ENCODE measurements at regions not wholly inside any gene's neighbourhood (a gene's known extent, or its start where the extent isn't known, plus 50 kb on each side); places are given as distances from the start of the nearest gene placed in this dataset.

DNA sequence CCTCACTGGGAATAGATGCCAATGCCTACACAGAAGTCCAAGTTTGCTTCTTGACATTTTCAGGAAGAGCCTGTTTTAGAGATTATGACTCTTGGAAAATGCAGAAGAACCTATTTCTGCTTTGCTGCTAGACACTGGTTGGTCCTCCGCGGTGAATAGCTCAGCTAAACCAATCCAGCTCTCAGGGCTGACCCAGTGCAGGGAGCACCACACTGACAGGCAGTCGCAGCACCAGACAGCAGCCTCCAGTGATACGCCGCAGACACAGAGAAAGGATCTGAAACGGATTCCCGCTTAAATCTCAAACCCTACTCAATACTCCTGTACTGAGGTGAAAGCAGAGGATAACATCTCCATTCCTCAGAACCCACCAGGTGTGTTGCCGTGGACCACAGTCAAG lies 183.4 kb downstream of the ENGASE start:
- ATAC-seq (ENCODE audit: low FRiP score) (no peak), DNase-seq (ENCODE audit: low spot score) (no peak)
- TF ChIP-seq, protein P1, sequence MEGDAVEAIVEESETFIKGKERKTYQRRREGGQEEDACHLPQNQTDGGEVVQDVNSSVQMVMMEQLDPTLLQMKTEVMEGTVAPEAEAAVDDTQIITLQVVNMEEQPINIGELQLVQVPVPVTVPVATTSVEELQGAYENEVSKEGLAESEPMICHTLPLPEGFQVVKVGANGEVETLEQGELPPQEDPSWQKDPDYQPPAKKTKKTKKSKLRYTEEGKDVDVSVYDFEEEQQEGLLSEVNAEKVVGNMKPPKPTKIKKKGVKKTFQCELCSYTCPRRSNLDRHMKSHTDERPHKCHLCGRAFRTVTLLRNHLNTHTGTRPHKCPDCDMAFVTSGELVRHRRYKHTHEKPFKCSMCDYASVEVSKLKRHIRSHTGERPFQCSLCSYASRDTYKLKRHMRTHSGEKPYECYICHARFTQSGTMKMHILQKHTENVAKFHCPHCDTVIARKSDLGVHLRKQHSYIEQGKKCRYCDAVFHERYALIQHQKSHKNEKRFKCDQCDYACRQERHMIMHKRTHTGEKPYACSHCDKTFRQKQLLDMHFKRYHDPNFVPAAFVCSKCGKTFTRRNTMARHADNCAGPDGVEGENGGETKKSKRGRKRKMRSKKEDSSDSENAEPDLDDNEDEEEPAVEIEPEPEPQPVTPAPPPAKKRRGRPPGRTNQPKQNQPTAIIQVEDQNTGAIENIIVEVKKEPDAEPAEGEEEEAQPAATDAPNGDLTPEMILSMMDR (IDR thresholded peaks at IDR 0.05) = no peak

DNA sequence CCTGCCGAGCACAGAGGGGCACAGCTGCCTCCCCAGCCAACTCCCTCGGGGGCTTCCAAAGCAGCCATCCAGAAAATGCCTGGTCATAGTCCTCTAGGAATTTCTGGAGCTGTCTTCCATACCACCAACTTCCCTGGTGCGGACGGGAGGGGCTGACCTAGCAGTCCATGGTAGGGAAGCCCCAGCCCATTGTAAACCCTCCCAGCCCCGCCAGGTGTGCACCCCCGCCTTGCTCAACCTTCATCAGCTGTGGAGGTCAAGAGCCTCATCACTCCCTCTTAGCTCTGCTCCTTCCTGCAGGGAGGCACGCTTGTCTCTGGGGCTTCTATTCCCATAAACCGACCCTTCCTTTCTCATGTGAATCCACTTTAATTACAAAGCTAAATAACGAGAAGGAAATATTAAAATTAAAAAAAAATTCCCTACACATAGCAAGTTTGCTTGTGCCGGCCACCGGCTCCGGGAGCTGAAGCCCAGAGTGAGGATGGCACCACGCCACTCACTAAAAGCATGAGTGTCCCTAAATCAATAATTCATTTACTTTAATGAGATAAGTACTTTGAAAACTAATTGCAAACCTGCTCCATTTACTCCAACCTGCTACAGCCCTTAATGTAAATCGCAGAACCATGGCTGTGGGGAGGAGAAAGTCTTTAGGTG lies 181.4 kb downstream of the ENGASE start:
- TF ChIP-seq, protein P1 (IDR thresholded peaks at IDR 0.05) = no peak
- ATAC-seq (ENCODE audit: low FRiP score) = no peak
- no peak for DNase-seq (ENCODE audit: low spot score)

GRCh38 chr17:79255456-79255855 lies 180.8 kb downstream of the ENGASE start:
- DNase-seq (ENCODE audit: low spot score) = no peak
- ATAC-seq (ENCODE audit: low FRiP score) = no peak
- TF ChIP-seq, protein P1 (IDR thresholded peaks at IDR 0.05) = no peak

DNA sequence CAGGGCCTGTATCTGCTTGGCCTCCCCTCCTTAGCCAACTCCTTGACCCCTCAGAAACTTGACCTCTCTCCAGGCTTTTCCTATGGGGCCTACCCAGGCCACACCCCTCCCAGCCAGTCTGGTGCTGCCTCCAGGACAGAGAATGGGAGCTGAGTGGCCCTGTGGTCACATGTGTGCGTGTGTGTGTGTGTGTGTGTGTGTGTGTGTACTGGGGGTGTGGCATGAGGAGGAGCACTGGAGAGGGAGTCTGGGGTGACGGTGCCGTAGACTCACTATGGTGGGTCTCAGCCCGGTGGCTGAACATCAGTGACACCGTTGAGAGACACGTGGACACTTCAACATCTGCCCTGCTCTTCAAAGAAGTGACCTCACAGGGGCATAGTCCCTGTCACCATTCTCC lies 180.4 kb downstream of the ENGASE start:
- DNase-seq (ENCODE audit: low spot score) = no peak
- TF ChIP-seq, protein P1 (IDR thresholded peaks at IDR 0.05) = no peak
- ATAC-seq (ENCODE audit: low FRiP score) = no peak

GRCh38 chr17:79252886-79253285 lies 178.3 kb downstream of the ENGASE start:
- TF ChIP-seq, protein P1 (IDR thresholded peaks at IDR 0.05) = no peak
- no peak for DNase-seq (ENCODE audit: low spot score)
- no peak for ATAC-seq (ENCODE audit: low FRiP score)

GRCh38 chr17:79251824-79252223 lies 177.2 kb downstream of the ENGASE start:
- DNase-seq (ENCODE audit: low spot score) = no peak
- TF ChIP-seq, protein P1 (IDR thresholded peaks at IDR 0.05) = no peak
- ATAC-seq (ENCODE audit: low FRiP score) = no peak

GRCh38 chr17:79249929-79250521 lies 175.4 kb downstream of the ENGASE start:
- ATAC-seq (ENCODE audit: low FRiP score) (no peak), DNase-seq (ENCODE audit: low spot score) (no peak)
- TF ChIP-seq, protein P1 (IDR thresholded peaks at IDR 0.05) = no peak
